Stimulated activated CD4-positive, alpha-beta T cell treated with anti-CD3 and anti-CD28 coated beads, Interleukin-1b, Interleukin-23, amount 100 ng/mL, for 1 hour (primary cell): ENCODE measurements at regions not wholly inside any gene's neighbourhood (a gene's known extent, or its start where the extent isn't known, plus 50 kb on each side); places are given as distances from the start of the nearest gene placed in this dataset.

Experiments used
- DNase-seq, 2 donors: peaks; one replicate each; pipeline ENCODE4 v3.0.0-alpha.2; 2020; ENCODE audit warnings: low read depth in 2 of 2

DNA sequence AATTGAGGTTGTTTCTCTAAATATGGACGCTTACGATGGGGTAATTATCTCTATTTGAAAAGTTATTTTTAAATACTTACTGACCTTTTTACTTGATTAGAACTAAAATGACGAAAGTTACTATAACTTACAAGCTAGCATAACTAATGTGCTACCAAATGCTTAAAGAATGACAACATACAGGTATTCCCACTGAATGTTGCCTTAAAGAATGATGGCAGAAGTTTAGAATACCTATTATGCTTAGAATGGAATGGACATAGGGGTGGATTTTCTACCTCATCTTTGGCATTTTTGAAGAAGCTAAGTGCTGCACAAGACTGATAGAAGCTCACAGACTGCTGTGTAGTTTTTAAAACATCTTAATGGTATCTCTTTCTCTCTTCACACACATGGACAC, 284.8 kb downstream of the THBS2 start:
- DNase-seq, result no peak

DNA sequence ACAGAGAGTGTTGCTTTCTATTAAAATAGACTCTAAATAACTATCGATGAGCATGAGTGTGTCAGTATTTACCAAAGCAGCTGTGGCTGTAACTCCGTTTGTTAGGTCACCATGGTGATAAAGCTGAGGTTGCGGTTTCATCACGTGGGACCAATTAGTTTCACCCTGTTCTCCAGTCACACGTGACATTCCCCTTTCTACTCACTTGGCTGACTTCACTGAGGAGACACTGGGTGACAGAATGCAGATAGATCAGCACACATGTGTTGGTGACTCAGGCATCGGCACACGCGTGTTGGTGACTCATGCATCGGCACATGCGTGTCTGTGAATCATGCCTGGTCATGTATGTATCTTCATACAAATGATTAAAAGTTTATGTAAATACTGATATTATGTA, 285.4 kb downstream of the THBS2 start:
- DNase-seq, result no peak

- no peak for DNase-seq
These were observed 286.2 kb downstream of the THBS2 start for GRCh38 chr6:168967281-168967925.

DNA sequence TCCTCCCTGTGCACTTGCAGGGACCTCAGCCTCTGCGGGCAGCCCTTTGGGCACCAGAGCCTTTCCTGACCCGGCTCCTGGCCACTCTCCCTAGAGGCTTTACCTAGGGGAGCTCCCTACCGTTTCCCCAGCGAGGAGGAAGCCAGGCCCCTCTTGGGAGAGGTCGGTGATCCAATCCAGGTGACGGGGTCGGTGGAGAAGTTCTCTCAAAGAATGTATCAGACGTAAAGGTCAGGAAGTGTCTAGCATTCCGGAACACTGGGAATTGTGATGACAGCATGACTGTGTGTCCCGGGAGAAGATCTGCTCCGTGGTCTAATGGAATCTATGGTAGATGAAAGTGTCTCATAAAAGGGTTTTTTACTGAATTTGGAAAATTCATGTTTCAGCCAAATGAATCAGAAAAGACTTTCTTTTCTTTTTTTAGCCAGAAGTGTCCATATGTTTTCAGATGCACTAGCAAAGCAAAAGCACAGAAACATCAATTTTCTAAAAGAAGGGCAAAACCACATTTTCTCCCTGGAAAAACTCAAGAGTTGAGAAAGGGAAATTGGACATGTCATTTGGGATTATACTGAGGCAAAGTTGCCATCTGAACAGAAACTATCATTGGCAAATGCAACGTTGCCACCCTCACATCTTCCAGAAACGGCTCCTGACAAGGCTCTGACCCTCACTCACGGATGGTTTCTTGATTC, 289.4 kb downstream of the THBS2 start:
- DNase-seq, result no peak

- no peak for DNase-seq
These were observed 290.8 kb downstream of the THBS2 start for GRCh38 chr6:168962886-168963285.

DNA sequence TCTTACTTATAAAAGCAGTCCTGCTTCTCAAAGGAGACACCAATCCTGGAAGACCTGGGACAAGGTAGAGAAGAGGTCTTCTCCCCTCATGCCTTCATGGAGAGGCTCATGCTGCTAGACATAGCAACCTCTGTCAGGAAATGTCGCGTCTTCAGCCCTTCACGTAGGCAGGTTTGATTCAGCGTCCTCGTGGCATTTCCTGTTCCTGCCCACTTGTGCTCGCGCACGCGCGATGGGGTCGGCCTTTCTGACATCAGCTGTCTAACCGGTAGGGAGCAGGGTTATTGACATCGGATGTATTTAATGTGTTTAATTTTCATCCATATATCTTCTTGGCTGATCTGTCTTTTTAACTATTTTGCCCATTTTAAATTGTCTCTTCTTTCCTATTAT, 292.4 kb downstream of the THBS2 start:
- DNase-seq, result no peak

- no peak for DNase-seq
These were observed 292.9 kb downstream of the THBS2 start for GRCh38 chr6:168960551-168961263.

DNA sequence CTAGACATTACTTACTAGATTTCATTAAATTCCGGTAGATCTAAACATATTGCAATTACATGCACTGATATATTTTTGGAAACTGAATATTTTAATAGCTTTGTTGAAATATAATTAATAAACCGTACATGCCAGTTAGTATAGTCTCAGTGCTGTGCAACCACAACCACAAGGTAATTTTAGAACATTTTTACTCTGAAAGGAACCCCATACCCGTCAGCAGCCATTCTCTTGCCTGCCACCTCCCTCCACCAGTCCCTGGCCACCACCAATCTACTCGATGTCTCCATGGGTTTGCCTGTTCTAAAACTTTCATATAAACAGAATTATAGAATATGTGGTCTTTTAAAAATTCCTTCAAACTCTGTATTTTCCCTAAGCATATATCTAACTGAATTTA, 293.9 kb downstream of the THBS2 start:
- no peak for DNase-seq

DNA sequence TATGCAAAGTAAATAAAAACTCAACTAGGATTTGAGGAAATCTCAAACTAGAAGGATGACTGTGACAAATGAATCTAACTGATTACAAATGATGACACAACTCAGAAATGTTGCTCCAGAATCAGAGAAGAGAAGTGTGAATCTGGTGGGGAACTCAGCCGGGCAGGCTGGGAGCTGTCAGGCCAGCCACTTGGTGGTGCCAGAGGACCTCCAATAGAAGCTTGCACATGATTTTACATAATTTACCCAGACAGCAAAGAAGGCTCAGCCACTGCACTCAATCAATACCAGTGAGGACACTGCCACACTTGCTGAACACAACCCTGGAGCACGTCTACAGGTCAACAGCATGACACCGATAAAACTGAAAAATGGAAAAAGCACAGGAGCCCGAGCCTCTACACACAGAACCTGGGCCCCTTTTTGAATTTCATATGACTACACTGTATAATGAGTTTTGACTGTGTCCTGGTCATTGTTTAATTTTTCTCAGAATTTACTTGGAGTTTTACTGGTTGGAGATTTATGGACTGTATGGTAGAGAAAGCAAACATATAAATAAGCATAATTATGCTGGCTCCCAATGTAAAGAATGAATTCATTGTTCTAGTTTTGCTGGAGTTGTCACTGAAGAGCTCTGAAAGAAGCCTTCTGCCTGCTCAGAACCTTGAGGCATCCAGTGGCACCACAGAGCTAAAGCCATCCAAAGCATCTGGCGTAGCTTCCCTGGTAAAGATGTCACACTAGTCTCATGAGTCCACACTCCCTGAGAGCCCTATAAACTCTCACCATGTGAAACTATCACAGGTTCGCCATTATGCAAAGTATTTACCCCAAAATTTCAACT, 296.5 kb downstream of the THBS2 start:
- DNase-seq, result no peak

- no peak for DNase-seq
These were observed 297.4 kb downstream of the THBS2 start for GRCh38 chr6:168956141-168956838.

DNA sequence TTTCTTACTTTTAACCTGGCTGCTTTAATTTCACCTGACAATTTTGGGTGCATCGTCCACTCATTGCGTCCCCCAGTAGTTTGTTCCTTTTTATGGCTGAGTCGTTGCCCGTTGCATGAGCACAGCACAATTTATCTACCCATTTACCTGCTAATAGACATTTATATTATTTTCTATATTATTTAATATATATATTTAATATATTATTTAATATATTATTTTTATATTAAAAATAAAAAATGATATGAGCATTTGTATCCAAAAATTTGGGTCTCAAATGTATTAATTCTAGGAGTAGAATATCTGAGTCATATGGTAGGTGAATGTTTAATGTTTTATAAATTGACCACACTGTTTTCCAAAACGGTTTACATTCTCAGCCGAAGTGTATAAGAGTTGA, 300.2 kb downstream of the THBS2 start:
- DNase-seq, result no peak

- no peak for DNase-seq
These were observed 302.4 kb downstream of the THBS2 start for GRCh38 chr6:168951217-168951616.

GRCh38 chr6:168950858-168951214, 302.8 kb downstream of the THBS2 start:
- DNase-seq, result no peak

DNA sequence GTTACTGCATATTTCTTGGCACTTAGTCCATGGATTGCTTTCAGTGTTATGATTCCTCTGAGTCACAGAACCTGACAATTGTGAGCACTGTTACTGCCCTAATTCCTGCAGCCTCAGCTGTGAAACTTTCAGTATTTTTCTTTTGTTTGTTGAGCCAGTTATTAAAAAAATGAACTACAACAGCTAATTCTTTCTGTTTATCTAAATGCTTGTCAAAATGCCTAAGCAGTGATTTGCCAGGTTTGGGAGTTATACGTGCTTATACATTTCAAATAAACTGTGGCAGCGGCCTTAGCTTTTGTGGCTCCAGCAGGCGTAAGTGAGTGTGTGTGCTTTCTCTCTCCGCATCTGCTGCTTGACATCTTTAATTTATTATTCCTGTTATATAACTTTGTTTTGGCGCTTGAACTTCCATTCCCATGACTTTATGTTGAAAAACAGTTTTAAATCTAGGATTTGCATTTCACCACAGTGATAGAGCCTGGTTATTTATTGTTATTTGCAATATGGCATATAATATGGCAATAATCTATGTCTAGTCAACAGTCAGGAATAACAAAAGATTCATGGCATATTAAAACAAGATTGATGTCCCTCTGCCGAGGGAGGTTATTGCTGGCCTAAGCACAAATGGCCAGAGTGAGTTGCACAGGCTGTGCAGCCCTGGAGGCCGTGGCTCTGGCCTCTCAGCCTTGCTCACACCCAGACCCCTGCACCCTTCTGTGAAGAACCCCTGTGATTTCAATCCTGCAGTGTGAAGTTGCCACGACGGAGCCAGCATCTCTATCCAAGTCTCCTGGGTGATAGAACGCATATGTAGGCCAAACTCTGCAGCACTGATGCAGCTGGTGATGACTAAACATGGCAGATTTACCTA, 303.4 kb downstream of the THBS2 start:
- DNase-seq, result no peak

DNA sequence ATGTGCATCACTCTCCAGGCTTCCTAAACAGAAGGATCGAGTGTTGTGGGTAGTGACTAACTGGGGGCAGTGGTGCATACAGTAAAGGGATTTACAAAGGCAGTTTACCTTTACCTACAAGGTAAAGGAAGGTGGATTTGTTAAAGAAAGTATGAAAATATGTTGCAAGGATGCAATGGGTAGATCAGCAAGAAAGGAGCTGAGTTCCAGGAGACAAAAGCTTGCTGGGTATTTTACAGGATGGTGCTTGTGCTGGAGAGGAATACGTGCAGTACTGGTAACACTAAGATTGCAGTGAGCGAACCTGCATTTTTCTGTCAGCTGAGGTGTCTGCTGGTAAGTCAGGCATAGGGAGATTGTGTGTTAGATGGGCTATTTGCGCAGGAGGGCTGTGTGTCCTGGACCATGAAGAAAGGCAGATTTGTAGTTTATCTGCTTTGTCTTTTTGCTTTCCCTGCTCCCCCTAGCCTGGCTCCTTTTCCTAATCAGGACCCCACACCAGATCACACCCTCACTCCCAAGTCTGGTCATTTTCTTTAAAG, 304.6 kb downstream of the THBS2 start:
- no peak for DNase-seq

DNA sequence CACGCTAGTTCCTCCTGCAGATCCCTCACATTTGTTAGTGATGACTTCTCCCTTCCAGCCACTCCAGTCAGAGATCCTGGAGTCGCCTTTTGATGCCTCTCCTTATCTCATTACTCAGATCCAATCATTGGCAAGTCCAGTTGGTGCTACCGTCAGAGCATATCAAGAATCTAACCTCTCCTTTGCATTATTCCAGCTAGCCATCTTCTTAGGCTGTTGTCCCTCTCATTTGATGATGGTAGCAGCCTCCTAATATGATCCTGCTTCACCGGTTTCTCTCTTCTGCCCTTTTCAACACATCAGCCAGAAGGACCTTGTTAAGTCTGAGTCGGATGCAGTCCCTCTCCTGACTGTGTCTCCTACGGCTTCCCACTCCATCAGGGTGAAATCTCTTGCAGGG, 305.6 kb downstream of the THBS2 start:
- no peak for DNase-seq

DNA sequence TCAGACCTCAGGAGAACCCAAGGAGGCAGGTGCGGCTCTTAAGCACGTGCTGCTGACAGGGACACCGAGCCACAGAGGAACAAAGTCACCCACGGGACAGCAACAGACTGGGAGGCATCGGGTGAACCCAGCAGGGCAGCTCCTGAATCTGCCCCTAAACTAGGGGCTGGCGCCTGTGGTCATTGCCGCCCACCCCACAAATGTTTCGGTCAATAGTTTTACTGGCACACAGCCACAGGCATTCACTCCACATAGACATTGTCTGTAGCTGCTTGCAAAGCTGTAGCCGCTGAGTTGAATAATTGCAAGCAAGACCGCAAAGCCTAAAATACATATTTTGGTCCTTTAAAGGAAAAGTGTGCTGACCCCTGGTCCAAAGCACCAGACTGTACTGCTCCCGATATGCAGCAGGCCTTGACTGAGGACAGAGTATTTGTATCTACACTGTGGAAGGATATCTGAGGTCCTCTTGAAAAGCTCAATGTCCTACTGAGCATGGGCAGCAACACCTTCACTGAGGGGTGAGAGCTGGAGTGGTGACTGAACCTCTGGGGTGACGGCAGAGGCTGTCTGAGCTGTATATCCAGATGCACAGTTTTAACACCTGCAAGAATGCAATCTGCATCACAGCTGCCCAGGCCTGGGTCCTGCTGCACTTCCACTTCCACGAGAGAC, 310.3 kb downstream of the THBS2 start:
- no peak for DNase-seq

DNA sequence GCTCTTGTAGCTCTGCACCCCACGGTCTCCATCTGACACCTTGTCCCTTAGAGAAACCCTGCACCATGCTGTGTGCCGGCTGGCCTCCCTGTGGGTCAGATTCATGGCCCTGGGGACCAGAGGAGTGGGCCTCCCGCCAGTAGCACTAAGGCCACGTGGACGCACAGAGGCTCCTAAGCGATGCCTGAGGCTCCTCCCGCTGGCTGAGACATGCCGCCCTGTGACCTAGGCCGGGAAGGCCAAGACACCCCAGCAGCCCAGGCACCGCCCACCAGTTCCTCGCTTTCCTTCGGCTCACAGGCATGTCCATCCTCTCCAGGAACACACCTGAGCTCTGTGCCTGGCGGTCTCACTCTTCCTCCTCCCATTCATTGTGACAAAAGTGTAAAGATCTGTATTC, 311.0 kb downstream of the THBS2 start:
- DNase-seq, result no peak

- no peak for DNase-seq
These were observed 312.6 kb downstream of the THBS2 start for GRCh38 chr6:168941036-168941435.

GRCh38 chr6:168939796-168940195, 313.9 kb downstream of the THBS2 start:
- DNase-seq, result no peak
